Dermis microvascular lymphatic vessel endothelial cell (primary cell): ENCODE measurements at regions not wholly inside any gene's neighbourhood (a gene's known extent, or its start where the extent isn't known, plus 50 kb on each side); places are given as distances from the start of the nearest gene placed in this dataset.

Experiments
- DNase-seq, 2 donors: peaks; one replicate each; pipeline versions ENCODE4 v3.0.0 to v3.0.0-alpha.2; 2010; ENCODE audit warnings: low read depth in 2 of 2

GRCh38 chr1:69504730-69505252, 62.9 kb upstream of the LRRC7 start:
- DNase-seq: no peak

GRCh38 chr1:69506311-69506710, 61.4 kb upstream of the LRRC7 start:
- DNase-seq: no peak

- no peak for DNase-seq
These were observed 61.0 kb upstream of the LRRC7 start for GRCh38 chr1:69506721-69507120.

- DNase-seq: no peak
These were observed 57.7 kb upstream of the LRRC7 start for GRCh38 chr1:69510026-69510425.

GRCh38 chr1:69511426-69512192, 56.1 kb upstream of the LRRC7 start:
- no peak for DNase-seq

GRCh38 chr1:69513601-69514000, 54.1 kb upstream of the LRRC7 start:
- no peak for DNase-seq
